ENCODE measurements at regions not wholly inside any gene's neighbourhood (a gene's known extent, or its start where the extent isn't known, plus 50 kb on each side); places are given as distances from the start of the nearest gene placed in this dataset.

DNA sequence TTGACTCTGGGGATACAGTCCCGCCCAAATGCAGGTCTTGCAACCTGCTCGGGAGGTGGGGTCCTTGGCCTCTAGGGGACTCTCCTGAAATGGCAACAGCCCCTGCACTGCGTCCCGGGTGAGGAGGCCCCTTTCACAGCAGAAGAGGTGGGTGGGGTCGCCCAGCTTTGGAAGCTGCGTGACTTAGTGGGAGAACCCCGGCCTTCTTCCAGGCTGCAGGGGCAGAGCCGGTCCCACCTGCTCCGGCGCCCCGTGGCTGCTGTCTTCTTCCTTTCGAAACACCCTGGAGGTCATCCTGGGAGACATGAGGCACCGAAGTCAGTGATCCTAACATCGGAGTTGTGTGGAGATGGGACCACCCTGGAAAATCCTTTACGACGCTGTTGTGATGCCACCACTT lies 103.7 kb upstream of the ADRA2C start:
- FAIRE-seq (no peak), DNase-seq (no peak), ATAC-seq (no peak)
- Histone ChIP-seq H3K9me3 (no peaks in the 10 kb centered on the region), H3K27me3 (no peaks in the 10 kb centered on the region), H3K36me3 (no peaks in the 10 kb centered on the region), H3K4me1 (no peaks in the 10 kb centered on the region), H3K27ac (no peak overlapping the region), H3K4me3 (no peak overlapping the region)
- TF ChIP-seq, protein P1, sequence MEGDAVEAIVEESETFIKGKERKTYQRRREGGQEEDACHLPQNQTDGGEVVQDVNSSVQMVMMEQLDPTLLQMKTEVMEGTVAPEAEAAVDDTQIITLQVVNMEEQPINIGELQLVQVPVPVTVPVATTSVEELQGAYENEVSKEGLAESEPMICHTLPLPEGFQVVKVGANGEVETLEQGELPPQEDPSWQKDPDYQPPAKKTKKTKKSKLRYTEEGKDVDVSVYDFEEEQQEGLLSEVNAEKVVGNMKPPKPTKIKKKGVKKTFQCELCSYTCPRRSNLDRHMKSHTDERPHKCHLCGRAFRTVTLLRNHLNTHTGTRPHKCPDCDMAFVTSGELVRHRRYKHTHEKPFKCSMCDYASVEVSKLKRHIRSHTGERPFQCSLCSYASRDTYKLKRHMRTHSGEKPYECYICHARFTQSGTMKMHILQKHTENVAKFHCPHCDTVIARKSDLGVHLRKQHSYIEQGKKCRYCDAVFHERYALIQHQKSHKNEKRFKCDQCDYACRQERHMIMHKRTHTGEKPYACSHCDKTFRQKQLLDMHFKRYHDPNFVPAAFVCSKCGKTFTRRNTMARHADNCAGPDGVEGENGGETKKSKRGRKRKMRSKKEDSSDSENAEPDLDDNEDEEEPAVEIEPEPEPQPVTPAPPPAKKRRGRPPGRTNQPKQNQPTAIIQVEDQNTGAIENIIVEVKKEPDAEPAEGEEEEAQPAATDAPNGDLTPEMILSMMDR (IDR thresholded peaks at IDR 0.05): no peak
- WGBS, 2 donors: 68 to 73% methylated on average over 16 of the region's 16 CpGs
- intact Hi-C loops (cut with DNase I): no loop called here

DNA sequence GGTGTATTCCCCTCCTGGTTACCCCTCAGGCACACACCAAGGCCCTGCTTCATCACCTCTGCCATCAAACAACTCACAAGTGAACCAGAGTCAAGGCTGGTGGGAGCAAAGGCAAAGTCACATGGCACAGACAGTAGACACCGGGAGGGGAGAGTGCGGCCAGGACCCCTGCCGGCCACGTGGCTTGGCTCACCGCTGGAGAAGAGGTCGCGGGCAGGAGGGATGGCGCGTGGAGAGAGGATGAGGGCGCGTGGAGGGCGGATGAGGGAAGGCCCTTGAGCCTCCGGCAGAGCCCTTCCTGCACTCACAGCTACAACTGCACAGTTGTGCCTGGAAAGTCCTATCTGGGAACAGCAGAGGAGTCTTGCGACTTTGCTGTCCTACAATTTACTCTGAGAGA lies 104.2 kb upstream of the ADRA2C start:
- WGBS, 2 donors: 67 to 70% methylated on average over 14 of the region's 14 CpGs
- Histone ChIP-seq H3K27me3 (no peaks in the 10 kb centered on the region), H3K36me3 (no peaks in the 10 kb centered on the region), H3K4me1 (no peaks in the 10 kb centered on the region), H3K9me3 (no peaks in the 10 kb centered on the region), H3K27ac (no peak overlapping the region), H3K4me3 (no peak overlapping the region)
- no peak for ATAC-seq
- TF ChIP-seq, protein P1 (IDR thresholded peaks at IDR 0.05): no peak
- intact Hi-C loops (cut with DNase I): no loop called here
- no peak for FAIRE-seq
- peak in 1 of 6 donors; percentile 32 for DNase-seq

DNA sequence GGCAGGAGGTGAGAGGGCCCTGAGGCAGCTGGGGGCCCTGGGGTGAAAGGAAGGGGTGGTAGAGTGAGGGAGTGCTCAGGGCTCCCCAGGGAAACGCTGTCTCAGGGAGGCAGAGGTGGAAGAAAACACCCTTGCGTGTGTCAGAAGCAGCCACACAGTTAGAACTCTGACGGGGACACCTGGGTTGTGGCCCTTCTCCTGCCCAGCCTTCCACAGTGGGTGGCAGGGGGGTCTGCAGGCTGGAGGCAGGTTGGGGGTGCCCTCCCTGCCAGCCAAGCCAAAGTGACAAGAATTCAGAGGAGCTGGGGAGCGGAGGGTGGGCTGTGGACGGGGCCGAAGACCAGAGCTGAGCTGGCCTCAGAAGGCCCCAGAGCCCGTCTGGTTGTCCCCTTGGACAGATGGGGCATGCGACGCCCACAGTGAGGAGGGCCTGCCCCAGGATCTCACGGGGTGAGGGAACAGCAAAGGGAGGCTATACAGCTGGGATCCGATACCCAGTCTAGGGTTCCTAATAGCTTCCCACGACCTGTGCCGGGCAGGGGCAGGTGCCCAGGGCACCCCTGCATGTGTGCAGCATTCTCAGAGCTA lies 105.2 kb upstream of the ADRA2C start:
- ATAC-seq (no peak), FAIRE-seq (no peak), DNase-seq (peak in 1 of 6 donors; percentile 8)
- H3K4me3 ChIP-seq: no peak overlapping the region
- H3K9me3 ChIP-seq: no peaks in the 10 kb centered on the region
- no peaks in the 10 kb centered on the region for H3K4me1 ChIP-seq
- no peaks in the 10 kb centered on the region for H3K36me3 ChIP-seq
- intact Hi-C loops (cut with DNase I): no loop called here
- no peak overlapping the region for H3K27ac ChIP-seq
- TF ChIP-seq, protein P1 (IDR thresholded peaks at IDR 0.05): no peak
- 73 to 79% methylated on average over 13 of the region's 13 CpGs for WGBS, 2 donors
- peaks cover 0 to 5% (median 0%) of the 10 kb centered on the region in 4 donors for H3K27me3 ChIP-seq

DNA sequence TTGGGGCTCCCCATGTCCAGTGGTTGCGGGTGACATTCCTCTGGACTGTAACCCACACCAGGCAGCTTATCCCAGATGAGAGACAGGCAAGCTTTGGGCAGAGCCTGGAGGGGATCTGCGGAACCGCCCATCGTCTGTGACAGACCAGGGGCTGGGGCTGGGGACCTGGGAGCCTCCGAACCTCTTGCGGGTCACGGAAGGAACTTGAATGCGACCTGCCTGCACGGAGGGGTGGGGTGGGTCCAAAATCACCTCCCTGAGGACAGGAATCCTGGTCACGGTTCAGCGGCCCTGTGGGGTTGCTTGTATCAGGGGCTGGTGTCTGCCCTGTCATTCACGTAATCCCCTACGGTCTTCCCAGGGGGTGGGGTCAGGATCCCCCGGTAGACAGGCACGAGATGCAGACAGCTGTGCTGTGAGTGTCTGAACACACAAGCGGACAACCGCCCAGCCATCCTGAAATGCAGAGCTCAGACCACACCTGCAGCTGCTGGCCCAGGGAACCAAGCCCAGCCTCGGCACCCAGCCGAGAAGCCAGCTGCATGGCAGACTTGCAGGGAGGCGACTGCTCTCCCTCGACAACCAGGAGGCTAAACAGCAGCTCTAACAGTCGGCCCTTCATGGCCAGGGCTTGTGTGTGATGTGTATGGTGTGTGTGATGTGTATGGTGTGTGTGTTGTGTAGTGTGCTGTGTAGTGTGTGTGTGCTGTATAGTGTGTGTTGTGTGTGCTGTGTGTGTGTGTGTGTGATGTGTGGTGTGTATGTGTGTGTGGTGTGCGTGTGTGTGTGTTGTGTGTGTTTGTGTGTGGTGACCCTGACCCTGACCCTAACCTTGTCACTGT lies 105.9 kb upstream of the ADRA2C start:
- TF ChIP-seq, protein P1 (IDR thresholded peaks at IDR 0.05): no peak
- peak in 2 of 4 donors; percentile 62 to 73 for ATAC-seq
- Histone ChIP-seq H3K36me3 (no peaks in the 10 kb centered on the region), H3K9me3 (no peaks in the 10 kb centered on the region), H3K27me3 (peaks cover 0 to 5% (median 0%) of the 10 kb centered on the region in 4 donors), H3K4me3 (no peak overlapping the region), H3K4me1 (no peaks in the 10 kb centered on the region), H3K27ac (no peak overlapping the region)
- DNase-seq: peak in 5 of 6 donors; percentile 18 to 73 (median 70)
- intact Hi-C loops (cut with DNase I): no loop called here
- no peak for FAIRE-seq
- WGBS, 2 donors: 39 to 45% methylated on average over 23 of the region's 23 CpGs

DNA sequence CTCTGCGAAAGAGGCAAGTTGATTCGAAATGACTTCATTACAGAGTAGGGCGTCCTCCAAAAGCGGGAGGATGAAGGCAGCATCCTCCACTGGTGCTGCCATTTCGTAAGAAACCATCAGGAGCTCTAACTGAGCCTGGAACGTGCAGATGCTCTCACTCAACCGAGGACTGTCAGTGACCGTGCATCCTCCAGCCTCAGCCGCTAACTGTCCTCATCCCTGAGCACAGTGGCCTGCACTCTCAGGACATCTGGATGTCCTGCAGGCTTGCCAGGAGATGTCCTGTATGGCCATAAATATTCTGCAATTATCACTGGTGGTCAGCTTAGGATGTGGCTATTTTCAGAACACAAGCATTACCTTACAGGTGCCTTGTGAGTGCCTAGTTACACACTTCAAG lies 107.1 kb upstream of the ADRA2C start:
- DNase-seq (no peak), FAIRE-seq (no peak)

More for the DNA sequence above, 107.1 kb upstream of the ADRA2C start:
- Histone ChIP-seq H3K9me3 (no peaks in the 10 kb centered on the region), H3K27ac (no peak overlapping the region), H3K4me1 (no peaks in the 10 kb centered on the region), H3K36me3 (no peaks in the 10 kb centered on the region), H3K27me3 (peaks cover 0 to 11% (median 0%) of the 10 kb centered on the region in 4 donors), H3K4me3 (no peak overlapping the region)
- WGBS, 2 donors: 58 to 66% methylated on average over 9 of the region's 9 CpGs
- ATAC-seq: no peak
- TF ChIP-seq, protein P1 (IDR thresholded peaks at IDR 0.05): no peak
- intact Hi-C loops (cut with DNase I): no loop called here

Measured in pancreas (tissue), 10 donors.